GM23338 (cell line): ENCODE measurements at regions not wholly inside any gene's neighbourhood (a gene's known extent, or its start where the extent isn't known, plus 50 kb on each side); places are given as distances from the start of the nearest gene placed in this dataset.

ENCODE experiments used
- CTCF ChIP-seq, 2 experiments: fragments of 200-600 bp in 1 of 2; sonication (generic) in 1 of 2; conservative IDR thresholded peaks; 2 replicates each; pipeline versions ENCODE4 v1.5.1 to v1.6.1; 2016 to 2017; ENCODE audit warnings: antibody characterized with exemption in 2 of 2, low read depth in 2 of 2, mild to moderate bottlenecking in 2 of 2, moderate library complexity in 1 of 2
- EZH2 ChIP-seq: fragments of 200-600 bp; sonication (generic); IDR thresholded peaks from one replicate; pipeline ENCODE4 v1.8.0; 2017; ENCODE audit warnings: antibody characterized with exemption, mild to moderate bottlenecking, low read depth; ENCODE audit not compliant: unreplicated experiment
- EZH2phosphoT487 ChIP-seq: fragments of 200-600 bp; sonication (generic); IDR thresholded peaks from one replicate; pipeline ENCODE4 v1.8.1; 2018; ENCODE audit warnings: antibody characterized with exemption; ENCODE audit not compliant: unreplicated experiment
- JUNB ChIP-seq: IDR thresholded peaks from one replicate; pipeline ENCODE4 v1.6.1; 2016; ENCODE audit warnings: antibody characterized with exemption; ENCODE audit not compliant: unreplicated experiment
- NANOG ChIP-seq: IDR thresholded peaks from 2 replicates; pipeline ENCODE4 v1.6.1; 2016; ENCODE audit warnings: antibody characterized with exemption, borderline replicate concordance
- POLR2AphosphoS5 ChIP-seq: IDR thresholded peaks from 2 replicates; pipeline ENCODE4 v1.6.1; 2016; ENCODE audit warnings: antibody characterized with exemption, low read depth
- STAT1 ChIP-seq: IDR thresholded peaks from one replicate; pipeline ENCODE4 v1.6.1; 2016; ENCODE audit warnings: antibody characterized with exemption; ENCODE audit not compliant: unreplicated experiment
- ZNF331 ChIP-seq: fragments of 250-450 bp; sonication (Bioruptor Pico); IDR thresholded peaks from 2 replicates; pipeline ENCODE4 v1.5.0; 2020; ENCODE audit warnings: low read depth, mild to moderate bottlenecking, moderate library complexity

GRCh38 chr19:29273000-29273640 is 60.2 kb upstream of the UQCRFS1 start:
- TF ChIP-seq CTCF (conservative IDR thresholded peaks at IDR 0.05; ENCODE audit: low read depth in 2 of 2): no peak
- TF ChIP-seq POLR2AphosphoS5: no peak
- no peak for TF ChIP-seq EZH2phosphoT487
- no peak for TF ChIP-seq EZH2
- no peak for TF ChIP-seq JUNB
- TF ChIP-seq ZNF331 (CRISPR knock-in tag): no peak
- no peak for TF ChIP-seq NANOG
- no peak for TF ChIP-seq STAT1
